GM12892 (cell line): ENCODE measurements at regions not wholly inside any gene's neighbourhood (a gene's known extent, or its start where the extent isn't known, plus 50 kb on each side); places are given as distances from the start of the nearest gene placed in this dataset.
"Not testable (repeated sequence)": the region's sequence is repeated elsewhere in the genome, so short reads cannot be mapped to it uniquely, and the experiment has no call there.

Experiments used
- DNase-seq: peaks from one replicate; pipeline ENCODE4 v3.0.0; 2011; ENCODE audit not compliant: insufficient read length
- FAIRE-seq: peaks from 2 replicates; lab custom pipeline; 2011; peaks lifted over from hg19 to GRCh38; lab: Jason Lieb, UNC
- POLR2A ChIP-seq: IDR thresholded peaks from 2 replicates; pipeline ENCODE4 v1.6.1; 2011; ENCODE audit warnings: low read depth, low read length, control low read depth
- POLR2AphosphoS5 ChIP-seq: IDR thresholded peaks from 2 replicates; pipeline ENCODE4 v1.6.1; 2011; ENCODE audit warnings: low read depth, low read length, control low read depth
- TAF1 ChIP-seq: IDR thresholded peaks from 2 replicates; pipeline ENCODE4 v1.6.1; 2011; ENCODE audit warnings: low read depth, mild to moderate bottlenecking, control low read depth, low read length, borderline replicate concordance

DNA sequence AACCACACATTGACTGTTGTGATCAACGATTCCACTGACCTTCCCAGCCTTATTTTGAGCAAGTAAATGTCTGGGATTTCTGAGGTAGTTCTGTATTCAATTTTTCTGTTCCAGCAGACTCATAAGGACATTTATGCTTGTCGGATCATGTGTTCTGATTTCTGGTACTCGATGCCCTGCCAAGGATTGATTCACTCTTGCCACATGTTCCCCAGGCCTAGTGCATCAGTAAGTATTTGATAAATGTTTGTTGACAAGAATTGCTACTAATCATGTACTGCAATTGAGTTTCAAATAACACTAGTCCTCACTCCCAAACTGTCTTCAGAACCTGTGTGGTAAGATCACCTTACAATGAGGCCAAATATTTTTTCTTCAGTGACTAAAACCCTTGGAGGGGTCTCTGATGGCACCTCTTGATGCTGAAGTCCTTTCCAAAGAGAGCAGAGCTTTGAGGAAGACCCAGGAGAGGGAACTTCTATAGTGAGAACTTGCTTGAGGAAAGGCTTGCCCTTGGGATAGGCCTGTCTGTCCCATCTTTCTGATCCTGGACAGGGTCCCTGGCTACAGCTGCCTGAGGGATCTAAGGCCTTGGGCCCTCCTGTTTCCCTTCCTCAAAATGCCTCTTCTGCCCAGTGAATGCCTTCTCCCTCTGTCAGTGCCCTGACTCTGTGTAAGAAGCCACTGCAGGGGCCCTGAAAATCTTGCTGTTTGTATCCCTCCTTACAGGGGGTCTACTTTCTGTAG, 115.8 kb upstream of the FAM78B start:
- no peak for DNase-seq
- no peak for TF ChIP-seq POLR2A
- TF ChIP-seq POLR2AphosphoS5 = no peak
- no peak for TF ChIP-seq TAF1
- no peak for FAIRE-seq

- no peak for FAIRE-seq
- DNase-seq = no peak
- TF ChIP-seq POLR2AphosphoS5 = no peak
- TF ChIP-seq POLR2A = no peak
- no peak for TF ChIP-seq TAF1
Measured at GRCh38 chr1:166283190-166283589, 116.4 kb upstream of the FAM78B start.

DNA sequence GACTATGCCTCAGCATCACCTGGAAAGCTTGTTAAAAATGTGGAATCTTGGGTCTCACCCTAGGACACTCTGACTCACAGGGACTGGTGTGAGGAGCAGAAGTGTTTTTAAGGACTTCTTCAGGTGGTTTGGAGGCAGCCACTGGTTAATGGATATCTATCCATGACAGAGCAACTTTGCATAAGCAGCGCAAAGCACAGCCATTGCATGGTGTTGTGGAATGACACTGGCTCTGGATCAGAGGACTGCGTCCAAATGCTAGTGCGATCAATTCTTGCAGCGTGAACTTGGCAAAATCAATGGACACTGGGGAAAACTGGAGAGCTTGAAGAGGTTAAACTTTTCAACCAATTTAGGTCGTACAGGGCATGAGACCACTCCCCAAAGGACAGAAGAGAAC, 116.8 kb upstream of the FAM78B start:
- TF ChIP-seq POLR2A = no peak
- no peak for TF ChIP-seq TAF1
- no peak for TF ChIP-seq POLR2AphosphoS5
- DNase-seq (no peak), FAIRE-seq (no peak)

GRCh38 chr1:166289309-166290050, 122.7 kb upstream of the FAM78B start:
- TF ChIP-seq POLR2A = no peak
- TF ChIP-seq POLR2AphosphoS5 = no peak
- no peak for TF ChIP-seq TAF1
- DNase-seq = no peak
- FAIRE-seq = no peak

GRCh38 chr1:166295656-166296055, 128.9 kb upstream of the FAM78B start:
- FAIRE-seq = no peak
- TF ChIP-seq TAF1 (no peak), POLR2A (no peak), POLR2AphosphoS5 (no peak)
- no peak for DNase-seq

- no peak for TF ChIP-seq POLR2AphosphoS5
- TF ChIP-seq TAF1 = no peak
- no peak for TF ChIP-seq POLR2A
- no peak for FAIRE-seq
- no peak for DNase-seq
Measured at GRCh38 chr1:166297993-166298392, 131.2 kb upstream of the FAM78B start.

DNA sequence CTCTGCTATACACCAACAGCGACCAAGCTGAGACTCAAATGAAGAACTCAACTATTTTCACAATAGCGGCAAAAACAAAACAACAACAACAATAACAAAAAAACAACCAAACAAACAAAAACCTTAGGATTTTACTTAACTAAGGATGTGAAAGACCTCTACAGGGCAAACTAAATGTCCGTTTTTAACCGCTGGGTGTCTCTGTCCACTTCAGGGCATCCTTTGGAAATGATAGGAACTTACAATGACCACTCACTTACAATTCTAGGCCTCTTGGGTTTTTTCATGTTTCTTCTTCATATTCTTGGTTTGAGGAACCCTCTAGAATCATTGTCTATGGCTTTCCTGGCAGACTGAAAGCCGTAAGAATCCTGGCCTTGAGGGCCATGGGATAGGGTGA, 134.0 kb upstream of the FAM78B start:
- TF ChIP-seq TAF1 = no peak
- no peak for TF ChIP-seq POLR2A
- no peak for TF ChIP-seq POLR2AphosphoS5
- no peak for FAIRE-seq
- DNase-seq = no peak

DNA sequence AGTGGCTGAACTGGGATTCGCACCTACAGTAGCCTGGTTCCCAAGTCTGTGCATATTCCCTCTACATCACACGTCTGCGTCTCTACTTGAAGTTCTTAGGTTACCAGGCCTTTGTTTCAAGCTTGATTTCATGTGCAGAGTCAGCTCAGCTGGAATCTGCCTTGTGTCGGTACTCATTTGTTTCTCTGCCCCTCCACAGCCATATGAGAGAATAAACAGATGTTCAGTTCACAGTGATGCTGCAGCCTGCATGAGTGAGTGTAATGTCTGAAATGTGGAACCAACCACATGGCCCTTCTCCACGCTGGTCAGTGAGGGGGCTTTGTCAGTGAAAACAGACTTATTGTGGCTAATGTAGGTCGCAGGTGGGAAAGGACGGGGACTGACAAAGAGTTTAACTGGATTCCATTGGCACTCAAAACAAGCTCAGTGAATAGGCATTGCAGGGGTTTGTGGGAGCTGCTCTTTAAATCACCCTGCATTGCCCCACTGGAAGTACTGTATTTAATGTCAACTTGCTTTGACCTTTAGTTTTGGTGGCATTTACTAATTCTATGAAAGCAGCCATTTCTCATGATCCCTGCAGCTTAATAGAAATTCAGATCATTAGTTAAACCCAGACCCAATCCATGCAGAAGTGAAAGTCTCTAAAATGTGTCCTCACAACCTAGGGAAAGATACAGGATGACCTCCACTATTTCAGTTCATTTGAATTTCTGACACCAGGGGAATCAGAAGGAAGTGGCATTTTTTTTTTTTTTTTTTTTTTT, 136.4 kb upstream of the FAM78B start:
- peak; percentile 36 for FAIRE-seq
- TF ChIP-seq POLR2AphosphoS5 (no peak), POLR2A (no peak), TAF1 (no peak)
- no peak for DNase-seq

- TF ChIP-seq TAF1 (no peak), POLR2AphosphoS5 (no peak)
- DNase-seq (no peak), FAIRE-seq (no peak)
Measured at GRCh38 chr1:166304131-166304530, 137.3 kb upstream of the FAM78B start.

GRCh38 chr1:166305371-166305770, 138.6 kb upstream of the FAM78B start:
- FAIRE-seq (no peak), DNase-seq (no peak)
- TF ChIP-seq TAF1 (no peak), POLR2AphosphoS5 (no peak), POLR2A (no peak)

- FAIRE-seq = no peak
- TF ChIP-seq TAF1 = no peak
- no peak for TF ChIP-seq POLR2AphosphoS5
- no peak for TF ChIP-seq POLR2A
- DNase-seq = no peak
Measured at GRCh38 chr1:166307261-166308188, 140.7 kb upstream of the FAM78B start.

DNA sequence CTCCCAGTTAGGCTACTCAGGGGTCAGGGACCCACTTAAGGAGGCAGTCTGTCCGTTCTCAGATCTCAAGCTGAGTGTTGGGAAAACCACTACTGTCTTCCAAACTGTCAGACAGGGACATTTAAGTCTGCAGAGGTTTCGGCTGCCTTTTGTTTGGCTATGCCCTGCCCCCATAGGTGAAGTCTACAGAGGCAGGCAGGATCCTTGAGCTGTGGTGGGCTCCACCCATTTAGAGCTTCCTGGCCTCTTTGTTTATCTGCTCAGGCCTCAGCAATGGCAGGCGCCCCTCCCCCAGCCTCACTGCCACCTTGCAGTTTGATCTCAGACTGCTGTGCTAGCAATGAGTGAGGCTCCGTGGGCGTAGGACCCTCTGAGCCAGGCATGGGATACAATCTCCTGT, 149.5 kb upstream of the FAM78B start:
- DNase-seq, FAIRE-seq: not testable (repeated sequence)
